ENCODE measurements at regions not wholly inside any gene's neighbourhood (a gene's known extent, or its start where the extent isn't known, plus 50 kb on each side); places are given as distances from the start of the nearest gene placed in this dataset.

GRCh38 chr17:20927308-20927977, 115.4 kb downstream of the USP22 start:
- TF ChIP-seq CTCF (IDR thresholded peaks at IDR 0.05): no peak
- no peak for TF ChIP-seq POLR2A (IDR thresholded peaks at IDR 0.05)
- TF ChIP-seq EP300 (IDR thresholded peaks at IDR 0.05): no peak

All from tibial nerve (tissue), 4 donors.